ENCODE measurements at regions not wholly inside any gene's neighbourhood (a gene's known extent, or its start where the extent isn't known, plus 50 kb on each side); places are given as distances from the start of the nearest gene placed in this dataset.
"Not testable (repeated sequence)": the region's sequence is repeated elsewhere in the genome, so short reads cannot be mapped to it uniquely, and the experiment has no call there.

GRCh38 chr5:163350083-163350482 lies 87.3 kb upstream of the CCNG1 start:
- no peak for DNase-seq (ENCODE audit: low read depth in 2 of 2)

DNA sequence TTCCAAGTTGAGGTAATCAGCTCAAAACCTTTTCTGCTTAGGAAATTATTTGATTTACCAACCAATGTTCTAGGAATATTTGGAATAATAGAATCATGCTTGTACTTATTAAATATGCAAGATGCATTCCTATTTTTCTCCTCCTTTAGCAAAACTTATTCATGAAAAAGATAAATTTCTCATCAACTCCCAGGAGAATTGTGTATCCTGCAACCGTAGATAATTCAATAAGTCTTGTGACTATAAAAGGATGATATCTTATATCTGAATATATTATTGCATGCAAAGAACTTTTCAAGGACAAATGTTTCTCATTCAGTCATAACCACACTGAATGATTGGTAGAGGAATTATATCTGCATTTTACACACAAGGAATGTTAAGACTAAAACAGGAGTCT lies 84.9 kb upstream of the CCNG1 start:
- no peak for DNase-seq (ENCODE audit: low read depth in 2 of 2)

DNA sequence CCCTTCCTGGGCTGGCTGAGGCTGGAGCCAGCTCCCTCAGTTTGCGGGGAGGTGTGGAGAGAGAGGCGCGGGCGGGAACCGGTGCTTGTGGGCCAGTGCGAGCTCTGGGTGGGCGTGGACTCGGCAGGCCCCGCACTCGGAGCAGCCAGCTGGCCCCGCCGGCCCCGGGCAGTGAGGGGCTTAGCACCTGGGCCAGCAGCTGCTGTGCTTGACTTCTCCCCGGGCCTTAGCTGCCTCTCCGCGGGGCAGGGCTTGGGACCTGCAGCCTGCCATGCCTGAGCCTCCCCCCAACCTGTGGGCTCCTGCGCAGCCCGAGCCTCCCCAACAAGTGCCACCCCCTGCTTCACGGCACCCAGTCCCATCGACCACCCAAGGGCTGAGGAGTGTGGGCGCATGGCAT lies 81.6 kb upstream of the CCNG1 start:
- DNase-seq (ENCODE audit: low read depth in 2 of 2), result not testable (repeated sequence)

GRCh38 chr5:163357636-163358035 lies 79.8 kb upstream of the CCNG1 start:
- no peak for DNase-seq (ENCODE audit: low read depth in 2 of 2)

GRCh38 chr5:163360656-163361055 lies 76.7 kb upstream of the CCNG1 start:
- DNase-seq (ENCODE audit: low read depth in 2 of 2), result no peak

GRCh38 chr5:163361450-163361849 lies 75.9 kb upstream of the CCNG1 start:
- DNase-seq (ENCODE audit: low read depth in 2 of 2), result no peak

DNA sequence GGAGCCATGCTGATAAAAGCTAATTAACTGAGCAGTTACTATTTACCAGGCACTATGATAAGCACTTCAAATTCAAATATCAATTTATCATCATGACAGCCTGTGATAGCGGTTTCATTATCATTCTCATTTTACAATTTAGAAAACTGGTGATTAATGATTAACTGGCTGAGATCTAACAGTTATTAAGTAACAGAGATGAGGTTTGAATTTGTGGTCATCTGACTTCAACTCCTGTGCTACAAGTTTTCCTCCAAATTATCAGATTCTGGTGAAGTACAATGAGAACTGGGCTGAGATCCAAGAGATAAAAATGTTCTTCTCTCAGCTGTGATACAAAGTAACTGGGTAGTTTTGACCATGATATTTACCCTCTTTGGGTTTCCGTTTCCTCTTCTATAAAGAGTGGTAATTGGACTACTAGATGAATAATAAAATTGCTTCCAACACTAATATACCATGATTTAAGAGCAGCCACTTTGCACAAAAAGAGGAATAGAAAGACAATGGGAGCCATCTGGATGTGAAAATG lies 74.5 kb upstream of the CCNG1 start:
- DNase-seq (ENCODE audit: low read depth in 2 of 2), result no peak

DNA sequence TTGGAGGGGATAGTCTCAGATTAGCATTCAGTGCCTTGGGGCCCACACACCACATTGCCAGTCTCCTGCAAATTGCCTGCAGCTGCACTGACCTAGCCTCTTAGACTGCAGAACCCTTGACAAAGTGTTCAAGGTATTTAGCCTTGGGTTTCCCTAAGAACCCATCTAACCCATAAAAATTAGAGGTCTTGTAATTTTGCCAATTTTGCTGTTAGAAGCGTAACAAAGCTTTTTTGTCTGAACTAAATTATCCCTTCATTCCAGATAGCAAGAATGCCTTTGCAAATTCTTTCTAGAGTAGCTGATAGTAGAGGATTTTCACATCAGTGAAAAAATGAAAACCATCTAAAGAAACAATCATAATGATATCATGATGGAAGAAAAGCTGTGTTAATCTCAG lies 74.0 kb upstream of the CCNG1 start:
- DNase-seq (ENCODE audit: low read depth in 2 of 2), result no peak

- no peak for DNase-seq (ENCODE audit: low read depth in 2 of 2)
Measured at GRCh38 chr5:163366757-163367156, 70.6 kb upstream of the CCNG1 start.

DNA sequence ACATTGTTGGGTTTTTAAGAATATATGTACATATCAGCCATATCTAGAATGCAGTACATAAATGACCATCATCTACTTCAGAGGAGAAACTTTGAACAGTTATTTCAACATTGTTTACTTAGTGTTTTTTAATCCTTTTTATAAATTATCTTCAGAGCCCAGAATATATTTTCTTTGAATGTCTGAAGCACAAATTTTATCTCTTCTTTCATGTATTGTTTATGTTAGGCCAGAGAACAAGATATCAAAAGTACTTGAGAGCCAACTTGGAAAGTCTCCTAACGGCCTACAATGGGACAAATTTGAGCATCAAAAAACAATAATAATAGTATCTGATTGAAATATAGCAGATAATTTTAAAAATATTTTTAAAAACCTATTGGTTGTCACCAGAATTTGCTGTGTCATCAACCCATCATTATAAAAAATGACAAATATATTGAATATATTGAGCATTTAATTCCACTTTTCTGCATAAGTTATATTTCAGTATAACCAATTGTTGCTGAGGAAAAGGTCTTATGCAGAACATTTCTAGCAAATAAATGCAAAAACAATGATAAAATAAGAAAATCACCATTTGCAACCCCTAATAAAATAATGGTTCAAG lies 67.5 kb upstream of the CCNG1 start:
- DNase-seq (ENCODE audit: low read depth in 2 of 2), result no peak

DNA sequence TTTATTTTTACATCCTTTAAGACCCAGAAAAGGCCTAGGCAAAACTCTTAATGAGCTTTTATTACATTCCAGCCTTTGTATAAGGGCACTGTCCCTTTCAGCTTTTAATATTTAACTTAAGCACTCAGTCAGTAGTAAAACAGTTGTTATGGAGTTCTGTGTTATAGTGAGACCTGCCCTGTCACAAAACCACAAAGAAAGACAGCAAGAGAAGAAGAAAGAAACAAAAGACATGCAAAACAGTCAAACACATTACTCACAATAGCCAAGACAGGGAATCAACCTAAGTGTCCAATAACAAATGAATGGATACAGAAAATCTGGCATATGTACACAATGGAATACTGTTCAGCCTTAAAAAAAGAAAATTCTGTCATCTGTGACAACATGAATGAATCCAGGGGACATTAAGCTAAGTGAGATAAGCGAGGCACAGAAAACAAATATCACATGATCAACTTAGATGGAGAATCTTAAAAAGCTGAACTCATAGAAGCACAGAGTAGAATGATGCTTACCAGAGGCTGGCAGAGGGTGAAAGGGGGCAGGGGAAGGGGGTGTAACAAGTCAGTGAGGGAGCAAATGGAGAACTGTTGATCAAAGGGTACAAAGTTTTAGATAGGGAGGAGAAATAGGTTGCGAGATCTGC lies 63.8 kb upstream of the CCNG1 start:
- DNase-seq (ENCODE audit: low read depth in 2 of 2), result no peak

- no peak for DNase-seq (ENCODE audit: low read depth in 2 of 2)
Measured at GRCh38 chr5:163377982-163378381, 59.4 kb upstream of the CCNG1 start.

DNA sequence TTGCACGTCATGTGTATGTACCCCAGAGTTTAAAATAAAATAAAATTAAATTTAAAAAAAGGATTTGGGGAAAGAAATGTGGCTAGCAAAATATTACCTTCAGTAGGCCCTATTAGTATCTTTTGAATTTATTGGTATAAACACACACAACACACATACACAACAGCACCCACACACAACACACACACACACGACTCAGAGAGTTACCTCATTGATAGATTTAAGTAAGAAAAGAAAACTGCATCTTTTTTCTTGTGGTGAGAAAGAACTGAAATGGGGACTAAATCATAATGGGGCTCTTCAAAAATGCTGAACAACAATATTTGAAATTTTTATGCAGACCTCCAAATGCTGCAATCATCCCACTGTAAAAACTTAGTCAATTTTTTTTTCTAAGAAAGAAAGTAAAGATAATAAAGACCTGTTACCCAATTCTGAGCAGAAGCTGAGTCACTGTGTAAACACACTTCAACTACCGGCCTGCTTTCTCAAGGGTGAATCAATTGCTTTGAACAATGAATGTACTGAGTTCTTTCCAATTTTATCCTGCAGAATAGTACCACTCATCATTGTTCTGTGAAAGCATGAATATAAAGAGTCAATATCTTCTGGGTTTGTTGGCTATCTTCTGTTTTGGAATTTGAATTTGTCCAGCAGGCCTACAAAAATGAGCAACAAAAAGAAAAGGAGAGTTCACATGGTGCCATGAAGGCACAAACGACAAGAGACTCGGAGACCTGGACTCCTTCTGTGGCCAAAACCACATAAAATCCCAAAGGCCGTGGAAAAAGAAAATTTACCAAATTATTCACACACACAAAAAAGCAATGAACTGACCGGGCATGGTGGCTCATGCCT lies 57.9 kb upstream of the CCNG1 start:
- DNase-seq (ENCODE audit: low read depth in 2 of 2), result no peak

DNA sequence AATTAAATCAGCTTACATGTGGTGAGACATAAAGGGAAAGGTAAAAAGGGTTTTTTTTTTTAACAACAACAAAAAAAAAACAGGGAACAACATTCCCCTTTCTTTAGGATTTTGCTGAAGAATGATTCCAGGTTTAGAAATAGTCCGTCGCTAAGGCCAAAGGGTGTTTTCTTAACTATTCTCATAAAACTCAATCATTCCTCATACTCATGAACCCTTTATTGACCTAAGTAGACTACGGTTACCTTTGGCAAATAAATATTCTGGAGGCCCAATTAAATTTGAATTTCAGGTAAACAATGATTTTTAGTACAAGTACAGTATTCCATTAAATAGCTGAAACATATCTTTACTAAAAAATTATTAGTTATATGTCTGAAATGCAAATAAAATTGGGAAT lies 55.6 kb upstream of the CCNG1 start:
- DNase-seq (ENCODE audit: low read depth in 2 of 2), result no peak

GRCh38 chr5:163383754-163384153 lies 53.6 kb upstream of the CCNG1 start:
- no peak for DNase-seq (ENCODE audit: low read depth in 2 of 2)

GRCh38 chr5:163384669-163385068 lies 52.7 kb upstream of the CCNG1 start:
- DNase-seq (ENCODE audit: low read depth in 2 of 2), result no peak

DNA sequence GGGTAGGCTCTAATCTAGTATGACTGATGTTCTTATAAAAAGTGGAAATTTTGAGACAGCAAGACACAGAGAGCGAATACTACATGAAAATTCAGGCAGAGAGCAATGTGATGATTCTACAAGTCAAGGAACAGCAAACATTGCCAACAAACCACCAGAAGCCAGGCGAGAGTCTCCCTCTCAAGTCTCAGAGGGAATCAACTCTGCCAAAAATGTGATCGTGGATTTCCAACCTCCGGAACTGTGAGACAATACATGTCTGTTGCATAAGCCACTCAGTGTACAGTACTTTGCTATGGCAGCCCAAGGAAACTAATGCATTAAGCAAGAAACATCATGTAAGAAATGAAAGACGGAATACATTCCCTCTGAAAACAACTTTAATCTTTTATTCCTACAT lies 52.1 kb upstream of the CCNG1 start:
- no peak for DNase-seq (ENCODE audit: low read depth in 2 of 2)

DNA sequence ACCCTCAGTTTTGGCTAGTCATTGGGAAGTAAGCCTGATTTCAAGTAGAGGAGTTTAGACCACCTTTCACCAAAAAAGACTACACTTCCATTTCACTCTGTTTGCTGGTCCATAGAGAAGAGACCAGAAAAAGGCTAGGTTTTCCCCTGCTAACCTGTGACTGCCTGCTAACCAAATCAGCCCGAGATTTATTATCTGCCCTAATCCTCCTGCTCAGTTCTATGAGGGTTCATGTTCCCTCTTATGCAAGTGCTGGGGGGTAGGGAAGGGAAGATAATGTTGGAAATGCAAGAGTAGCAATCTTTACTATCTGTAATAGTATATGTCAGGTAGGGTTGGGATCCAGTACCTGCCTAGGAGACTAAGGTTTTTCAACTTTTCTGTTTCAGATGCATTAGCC lies 51.6 kb upstream of the CCNG1 start:
- DNase-seq (ENCODE audit: low read depth in 2 of 2), result no peak

- DNase-seq (ENCODE audit: low read depth in 2 of 2), result no peak
Measured at GRCh38 chr5:163386352-163386751, 51.0 kb upstream of the CCNG1 start.

DNA sequence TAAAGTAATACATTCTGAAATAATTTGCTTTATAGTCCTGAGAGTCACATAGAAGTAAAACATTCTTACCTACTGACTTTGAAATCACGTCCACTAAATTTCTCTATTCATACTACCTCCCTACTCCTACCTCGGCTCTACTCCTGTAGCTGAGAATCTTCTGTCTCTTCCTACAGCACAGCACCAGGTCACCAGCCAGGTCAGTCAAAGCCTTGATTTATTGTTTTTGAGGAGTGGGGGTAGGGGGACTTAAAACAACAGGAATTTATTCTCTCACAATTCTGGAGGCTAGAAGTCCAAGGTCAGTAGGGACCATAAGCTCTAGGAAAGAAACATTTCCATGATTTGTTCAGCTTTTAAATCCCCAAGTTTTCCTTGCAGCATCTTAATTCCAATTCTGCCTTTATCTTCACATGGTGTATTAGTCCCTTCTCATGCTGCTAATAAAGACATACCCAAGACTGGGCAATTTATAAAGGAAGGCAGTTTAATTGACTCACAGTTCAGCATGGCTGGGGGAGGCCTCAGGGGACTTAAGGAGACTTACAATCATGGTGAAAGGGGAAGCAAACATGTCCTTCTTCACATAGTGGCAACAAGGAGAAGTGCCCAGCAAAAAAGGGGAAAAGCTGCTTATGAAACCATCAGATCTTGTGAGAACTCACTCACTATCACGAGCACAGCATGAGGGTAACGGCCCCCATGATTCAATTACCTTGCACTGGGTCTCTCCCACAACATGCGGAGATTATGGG lies 49.6 kb upstream of the CCNG1 start:
- no peak for DNase-seq (ENCODE audit: low read depth in 2 of 2)
